MM.1S (cell line): ENCODE measurements at regions not wholly inside any gene's neighbourhood (a gene's known extent, or its start where the extent isn't known, plus 50 kb on each side); places are given as distances from the start of the nearest gene placed in this dataset.

Experiments used
- DNase-seq: peaks from one replicate; pipeline ENCODE4 v3.0.0-alpha.2; 2015
- H2AFZ ChIP-seq: fragments of 300-600 bp; sonication (generic); 2 replicates; pipeline ENCODE4 v1.6.0; 2016; ENCODE audit warnings: antibody characterized with exemption, low read length
- H3F3A ChIP-seq: fragments of 300-600 bp; sonication (generic); 2 replicates; pipeline ENCODE4 v1.6.1; 2016; ENCODE audit warnings: mild to moderate bottlenecking, antibody characterized with exemption, low read length, moderate library complexity, mixed read lengths; ENCODE audit not compliant: insufficient read depth
- H3K27ac ChIP-seq: fragments of 300-600 bp; sonication (generic); 2 replicates; pipeline ENCODE4 v1.5.1; 2016; ENCODE audit warnings: mild to moderate bottlenecking, low read length
- H3K27me3 ChIP-seq: fragments of 300-600 bp; sonication (generic); replicated peaks from 2 replicates; pipeline ENCODE4 v1.6.0; 2016; ENCODE audit warnings: low read length; ENCODE audit not compliant: insufficient read depth
- H3K36me3 ChIP-seq: fragments of 300-600 bp; sonication (generic); replicated peaks from 2 replicates; pipeline ENCODE4 v1.6.1; 2016; ENCODE audit warnings: mild to moderate bottlenecking, low read length, mixed read lengths; ENCODE audit not compliant: insufficient read depth
- H3K4me1 ChIP-seq: fragments of 300-600 bp; sonication (generic); 2 replicates; pipeline ENCODE4 v1.6.1; 2016; ENCODE audit warnings: low read length, mixed read lengths
- H3K4me2 ChIP-seq: fragments of 300-600 bp; sonication (generic); 2 replicates; pipeline ENCODE4 v1.6.0; 2016; ENCODE audit warnings: low read depth, low read length
- H3K4me3 ChIP-seq: fragments of 300-600 bp; sonication (generic); 2 replicates; pipeline ENCODE4 v1.5.1; 2016; ENCODE audit warnings: low read length, mixed read lengths
- H3K79me2 ChIP-seq: fragments of 300-600 bp; sonication (generic); 2 replicates; pipeline ENCODE4 v1.6.1; 2016; ENCODE audit warnings: mixed run types, low read length, mixed read lengths
- H3K9ac ChIP-seq: fragments of 300-600 bp; sonication (generic); 2 replicates; pipeline ENCODE4 v1.6.1; 2016; ENCODE audit warnings: low read length, mixed read lengths
- H3K9me2 ChIP-seq: fragments of 300-600 bp; sonication (generic); replicated peaks from 2 replicates; pipeline ENCODE4 v1.6.1; 2016; ENCODE audit warnings: mild to moderate bottlenecking, low read length, mixed read lengths; ENCODE audit not compliant: insufficient read depth
- H3K9me3 ChIP-seq: fragments of 300-600 bp; sonication (generic); replicated peaks from 2 replicates; pipeline ENCODE4 v1.6.1; 2016; ENCODE audit warnings: mild to moderate bottlenecking, low read length, mixed read lengths; ENCODE audit not compliant: insufficient read depth
- H4K20me1 ChIP-seq: fragments of 300-600 bp; sonication (generic); 2 replicates; pipeline ENCODE4 v1.6.1; 2016; ENCODE audit warnings: mild to moderate bottlenecking, low read length, moderate library complexity, mixed read lengths; ENCODE audit not compliant: insufficient read depth
- CTCF ChIP-seq: fragments of 300-600 bp; sonication (generic); IDR thresholded peaks from 2 replicates; pipeline ENCODE4 v1.5.1; 2016; ENCODE audit warnings: antibody characterized with exemption, low read length, mixed read lengths
- EZH2 ChIP-seq: fragments of 300-600 bp; sonication (generic); optimal IDR thresholded peaks from 2 replicates; pipeline ENCODE3; 2017; ENCODE audit warnings: low read depth, mild to moderate bottlenecking, antibody characterized with exemption, low read length, mixed read lengths
- EZH2phosphoT487 ChIP-seq: fragments of 300-600 bp; sonication (generic); IDR thresholded peaks from 2 replicates; pipeline ENCODE4 v1.6.1; 2018; ENCODE audit warnings: antibody characterized with exemption, low read length

- H3K27me3 ChIP-seq, result peaks cover 17% of the 10 kb centered on the region; the same call in 1 of the 2 replicates
- DNase-seq, result no peak
- H3K9me2 ChIP-seq, result no peaks in the 10 kb centered on the region
- H3K4me2 ChIP-seq, result no peak overlapping the region
- no peaks in the 10 kb centered on the region for H3K9me3 ChIP-seq
- no peaks in the 10 kb centered on the region for H3F3A ChIP-seq
- no peaks in the 10 kb centered on the region for H4K20me1 ChIP-seq
- H3K36me3 ChIP-seq, result no peaks in the 10 kb centered on the region
- TF ChIP-seq EZH2 (no peak), EZH2phosphoT487 (no peak), CTCF (no peak)
- H3K79me2 ChIP-seq, result no peaks in the 10 kb centered on the region
- H2AFZ ChIP-seq, result no peak overlapping the region
- H3K4me3 ChIP-seq, result no peak overlapping the region
- H3K4me1 ChIP-seq, result no peaks in the 10 kb centered on the region
- no peak overlapping the region for H3K27ac ChIP-seq
- no peak overlapping the region for H3K9ac ChIP-seq
Observed at GRCh38 chr3:10763817-10764258, 52.2 kb upstream of the SLC6A11 start.

GRCh38 chr3:10764259-10765051 is 51.6 kb upstream of the SLC6A11 start:
- H3K9me3 ChIP-seq, result no peaks in the 10 kb centered on the region
- H2AFZ ChIP-seq, result no peak overlapping the region
- peaks cover 17% of the 10 kb centered on the region; the same call in 1 of the 2 replicates for H3K27me3 ChIP-seq
- H3K4me2 ChIP-seq, result no peak overlapping the region
- no peak overlapping the region for H3K9ac ChIP-seq
- H3K4me1 ChIP-seq, result no peaks in the 10 kb centered on the region
- H3K36me3 ChIP-seq, result no peaks in the 10 kb centered on the region
- H4K20me1 ChIP-seq, result no peaks in the 10 kb centered on the region
- no peaks in the 10 kb centered on the region for H3K79me2 ChIP-seq
- TF ChIP-seq EZH2phosphoT487, result no peak
- no peak for TF ChIP-seq EZH2
- H3K27ac ChIP-seq, result no peak overlapping the region
- no peak for DNase-seq
- no peaks in the 10 kb centered on the region for H3F3A ChIP-seq
- no peak overlapping the region for H3K4me3 ChIP-seq
- no peaks in the 10 kb centered on the region for H3K9me2 ChIP-seq

GRCh38 chr3:10766049-10766705 is 49.9 kb upstream of the SLC6A11 start:
- Histone ChIP-seq H3K9ac (no peak overlapping the region), H3K27ac (no peak overlapping the region), H3K79me2 (no peaks in the 10 kb centered on the region), H3K4me2 (no peak overlapping the region), H3K36me3 (no peaks in the 10 kb centered on the region), H3F3A (no peaks in the 10 kb centered on the region), H3K9me2 (no peaks in the 10 kb centered on the region), H4K20me1 (no peaks in the 10 kb centered on the region), H3K27me3 (peaks cover 11% of the 10 kb centered on the region; the same call in 1 of the 2 replicates), H2AFZ (no peak overlapping the region), H3K4me3 (no peak overlapping the region), H3K9me3 (no peaks in the 10 kb centered on the region), H3K4me1 (no peaks in the 10 kb centered on the region)
- TF ChIP-seq EZH2phosphoT487 (no peak), CTCF (no peak)
- DNase-seq, result no peak
